ENCODE measurements at regions not wholly inside any gene's neighbourhood (a gene's known extent, or its start where the extent isn't known, plus 50 kb on each side); places are given as distances from the start of the nearest gene placed in this dataset.

- peaks cover 35% of the 10 kb centered on the region for H3K27me3 ChIP-seq (ENCODE audit: low read depth)
- peaks cover 20% of the 10 kb centered on the region for H3K4me1 ChIP-seq
- intact Hi-C loops (cut with DNase I), result no loop called here
- TF ChIP-seq CTCF (IDR thresholded peaks at IDR 0.05), result no peak
- H3K4me3 ChIP-seq, result no peak overlapping the region
- H3K27ac ChIP-seq, result no peak overlapping the region
- no peaks in the 10 kb centered on the region for H3K9me3 ChIP-seq
- H3K36me3 ChIP-seq, result no peaks in the 10 kb centered on the region
- ATAC-seq (no peak), DNase-seq (no peak)
These were observed 327.0 kb downstream of the HNRNPD start for GRCh38 chr4:82046796-82047195.

GRCh38 chr4:82045267-82045666 is 328.5 kb downstream of the HNRNPD start:
- Histone ChIP-seq H3K9me3 (no peaks in the 10 kb centered on the region), H3K36me3 (no peaks in the 10 kb centered on the region), H3K4me1 (peaks cover 20% of the 10 kb centered on the region), H3K27ac (no peak overlapping the region), H3K4me3 (no peak overlapping the region), H3K27me3 (ENCODE audit: low read depth) (peaks cover 35% of the 10 kb centered on the region)
- no peak for DNase-seq
- no peak for ATAC-seq
- intact Hi-C loops (cut with DNase I), result no loop called here
- TF ChIP-seq CTCF (IDR thresholded peaks at IDR 0.05), result no peak

- ATAC-seq, result peak; percentile 94 to 95
- H3K4me1 ChIP-seq, result peaks cover 20% of the 10 kb centered on the region
- H3K27me3 ChIP-seq (ENCODE audit: low read depth), result peaks cover 35% of the 10 kb centered on the region
- H3K9me3 ChIP-seq, result no peaks in the 10 kb centered on the region
- peak overlapping the region; percentile 54 for H3K4me3 ChIP-seq
- no peaks in the 10 kb centered on the region for H3K36me3 ChIP-seq
- intact Hi-C loops (cut with DNase I), result no loop called here
- DNase-seq, result peak; percentile 81
- no peak for TF ChIP-seq CTCF (IDR thresholded peaks at IDR 0.05)
- no peak overlapping the region for H3K27ac ChIP-seq
These were observed 329.4 kb downstream of the HNRNPD start for GRCh38 chr4:82044141-82044993.

- H3K9me3 ChIP-seq, result no peaks in the 10 kb centered on the region
- H3K27ac ChIP-seq, result no peak overlapping the region
- H3K4me3 ChIP-seq, result peak overlapping the region; percentile 54
- peaks cover 35% of the 10 kb centered on the region for H3K27me3 ChIP-seq (ENCODE audit: low read depth)
- H3K36me3 ChIP-seq, result no peaks in the 10 kb centered on the region
- no peak for ATAC-seq
- H3K4me1 ChIP-seq, result peaks cover 20% of the 10 kb centered on the region
- no peak for TF ChIP-seq CTCF (IDR thresholded peaks at IDR 0.05)
- intact Hi-C loops (cut with DNase I), result no loop called here
- DNase-seq, result peak; percentile 42
These were observed 330.0 kb downstream of the HNRNPD start for GRCh38 chr4:82043809-82044137.

GRCh38 chr4:82043081-82043808 is 330.5 kb downstream of the HNRNPD start:
- TF ChIP-seq CTCF (IDR thresholded peaks at IDR 0.05), result no peak
- peak overlapping the region; percentile 54 for H3K4me3 ChIP-seq
- peaks cover 35% of the 10 kb centered on the region for H3K27me3 ChIP-seq (ENCODE audit: low read depth)
- intact Hi-C loops (cut with DNase I), result no loop called here
- H3K36me3 ChIP-seq, result no peaks in the 10 kb centered on the region
- ATAC-seq (peak; percentile 28 to 55), DNase-seq (no peak)
- no peaks in the 10 kb centered on the region for H3K9me3 ChIP-seq
- peaks cover 20% of the 10 kb centered on the region for H3K4me1 ChIP-seq
- no peak overlapping the region for H3K27ac ChIP-seq
